H1 (cell line): ENCODE measurements at regions not wholly inside any gene's neighbourhood (a gene's known extent, or its start where the extent isn't known, plus 50 kb on each side); places are given as distances from the start of the nearest gene placed in this dataset.

Experiments used
- CTCF ChIA-PET: fragments of 300-600 bp; sonication (Branson Sonifier 250); formaldehyde crosslinking; loops from one replicate; lab custom pipeline; 2021; ENCODE audit not compliant: partially characterized antibody; lab: Charles Lee
- POLR2A ChIA-PET: fragments of 300-600 bp; sonication (Branson Sonifier 250); formaldehyde crosslinking; loops from one replicate; lab custom pipeline; 2021; ENCODE audit warnings: inconsistent platforms; ENCODE audit not compliant: partially characterized antibody; lab: Charles Lee
- DNase-seq, 2 experiments: peaks; one replicate each; pipeline versions ENCODE4 v3.0.0 to v3.0.0-alpha.2; 2010 to 2022; ENCODE audit warnings: low spot score in 2 of 2, low read depth in 1 of 2, mixed read lengths in 1 of 2
- FAIRE-seq: peaks from 2 replicates; lab custom pipeline; 2011; peaks lifted over from hg19 to GRCh38; lab: Jason Lieb, UNC
- H2AFZ ChIP-seq: 2 replicates; pipeline ENCODE4 v1.8.1; 2012; ENCODE audit warnings: low read length, inconsistent platforms
- H2AK5ac ChIP-seq: 2 replicates; pipeline ENCODE4 v1.6.1; 2013; ENCODE audit warnings: low read depth, low read length
- H2BK120ac ChIP-seq: replicated peaks from 2 replicates; pipeline ENCODE3; 2013; ENCODE audit warnings: low read depth, low read length, inconsistent platforms
- H2BK12ac ChIP-seq: 2 replicates; pipeline ENCODE4 v1.6.1; 2013; ENCODE audit warnings: low read depth, low read length
- H2BK15ac ChIP-seq: 2 replicates; pipeline ENCODE4 v1.6.1; 2013; ENCODE audit warnings: low read length
- H2BK20ac ChIP-seq: 2 replicates; pipeline ENCODE4 v1.6.1; 2013; ENCODE audit warnings: low read length
- H2BK5ac ChIP-seq: 2 replicates; pipeline ENCODE4 v1.6.1; 2013; ENCODE audit warnings: low read depth, low read length
- H3K14ac ChIP-seq: 2 replicates; pipeline ENCODE4 v1.6.1; 2013; ENCODE audit warnings: inconsistent platforms; ENCODE audit not compliant: insufficient read length
- H3K18ac ChIP-seq: 2 replicates; pipeline ENCODE4 v1.6.1; 2013; ENCODE audit warnings: low read length; ENCODE audit errors: extremely low read depth
- H3K23ac ChIP-seq: 2 replicates; pipeline ENCODE4 v1.6.1; 2013; ENCODE audit warnings: inconsistent platforms; ENCODE audit not compliant: insufficient read length
- H3K23me2 ChIP-seq: 2 replicates; pipeline ENCODE4 v1.6.1; 2013; ENCODE audit warnings: low read depth, low read length
- H3K27ac ChIP-seq: 2 replicates; pipeline ENCODE4 v1.6.1; 2011; ENCODE audit warnings: low read depth, low read length, inconsistent platforms
- H3K27me3 ChIP-seq, 4 experiments: replicated peaks in 1 of 4; 1 replicate in 1 of 4; 2 replicates in 3 of 4; pipeline versions ENCODE4 v1.6.1 to v1.8.1; 2011 to 2013; ENCODE audit warnings: low read length in 3 of 4, mild to moderate bottlenecking in 3 of 4, inconsistent platforms in 2 of 4, mixed read lengths in 2 of 4, moderate library complexity in 1 of 4; ENCODE audit not compliant: control insufficient read depth in 3 of 4, insufficient read depth in 3 of 4; ENCODE audit errors: extremely low read depth in 1 of 4
- H3K36me3 ChIP-seq, 4 experiments: 2 replicates each; pipeline versions ENCODE4 v1.6.1 to v1.8.1; 2011 to 2013; ENCODE audit warnings: mild to moderate bottlenecking in 4 of 4, low read length in 3 of 4, moderate library complexity in 2 of 4, control low read depth in 1 of 4, inconsistent platforms in 1 of 4; ENCODE audit not compliant: insufficient read depth in 4 of 4, control insufficient read depth in 2 of 4
- H3K4ac ChIP-seq: replicated peaks from 2 replicates; pipeline ENCODE3; 2013; ENCODE audit warnings: low read length, low read depth, mixed read lengths, inconsistent platforms; ENCODE audit not compliant: insufficient read length
- H3K4me1 ChIP-seq, 4 experiments: replicated peaks in 1 of 4; 1 replicate in 1 of 4; 2 replicates in 3 of 4; pipeline versions ENCODE4 v1.6.1 to v1.8.1; 2011 to 2013; ENCODE audit warnings: low read length in 3 of 4, inconsistent platforms in 2 of 4, mixed read lengths in 1 of 4; ENCODE audit not compliant: insufficient read depth in 4 of 4, control insufficient read depth in 3 of 4
- H3K4me2 ChIP-seq, 2 experiments: 2 replicates each; pipeline versions ENCODE4 v1.6.1 to v1.8.1; 2011 to 2013; ENCODE audit warnings: low read depth in 2 of 2, low read length in 2 of 2, control low read depth in 1 of 2, inconsistent platforms in 1 of 2, mild to moderate bottlenecking in 1 of 2; ENCODE audit not compliant: insufficient read depth in 1 of 2
- H3K4me3 ChIP-seq, 4 experiments: fragments of 200-600, 300-600 bp in 1 of 4; sonication (generic), shearing (Covaris generic), sonication (Bioruptor Twin) in 1 of 4; 2 replicates each; pipeline versions ENCODE4 v1.5.1 to v1.8.1; 2011 to 2016; ENCODE audit warnings: low read length in 4 of 4, low read depth in 3 of 4, control low read depth in 2 of 4, inconsistent platforms in 2 of 4, mild to moderate bottlenecking in 2 of 4, mixed read lengths in 1 of 4, moderate library complexity in 1 of 4; ENCODE audit not compliant: insufficient read depth in 2 of 4; ENCODE audit errors: extremely low read depth in 1 of 4
- H3K56ac ChIP-seq: replicated peaks from 2 replicates; pipeline ENCODE3; 2013; ENCODE audit warnings: low read depth, mild to moderate bottlenecking, mixed read lengths, low read length, inconsistent platforms; ENCODE audit not compliant: insufficient read length
- H3K79me1 ChIP-seq: 2 replicates; pipeline ENCODE4 v1.6.1; 2013; ENCODE audit warnings: low read depth, low read length, control low read depth
- H3K79me2 ChIP-seq, 2 experiments: 2 replicates each; pipeline versions ENCODE4 v1.6.1 to v1.8.1; 2012 to 2013; ENCODE audit warnings: low read length in 2 of 2, mild to moderate bottlenecking in 2 of 2, inconsistent platforms in 1 of 2; ENCODE audit not compliant: insufficient read depth in 2 of 2, control insufficient read depth in 1 of 2
- H3K9ac ChIP-seq, 4 experiments: replicated peaks in 1 of 4; 1 replicate in 1 of 4; 2 replicates in 3 of 4; pipeline versions ENCODE4 v1.6.1 to v1.8.1; 2011 to 2013; ENCODE audit warnings: low read depth in 3 of 4, low read length in 3 of 4, control low read depth in 2 of 4, mild to moderate bottlenecking in 2 of 4, moderate library complexity in 2 of 4, inconsistent platforms in 1 of 4; ENCODE audit errors: extremely low read depth in 1 of 4
- H3K9me3 ChIP-seq, 2 experiments: 2 replicates each; pipeline versions ENCODE4 v1.6.1 to v1.8.1; 2012 to 2013; ENCODE audit warnings: mild to moderate bottlenecking in 2 of 2, moderate library complexity in 2 of 2, control low read depth in 1 of 2, inconsistent platforms in 1 of 2, low read depth in 1 of 2, low read length in 1 of 2, mixed read lengths in 1 of 2; ENCODE audit not compliant: insufficient read depth in 2 of 2
- H4K20me1 ChIP-seq, 2 experiments: replicated peaks in 1 of 2; 2 replicates each; pipeline versions ENCODE3 to v1.8.1; 2011 to 2013; ENCODE audit warnings: inconsistent platforms in 2 of 2, low read length in 2 of 2, mild to moderate bottlenecking in 1 of 2; ENCODE audit not compliant: insufficient read depth in 2 of 2, control insufficient read depth in 1 of 2
- H4K5ac ChIP-seq: 2 replicates; pipeline ENCODE4 v1.6.1; 2013; ENCODE audit warnings: low read length, low read depth, mixed read lengths, inconsistent platforms; ENCODE audit not compliant: insufficient read length
- H4K8ac ChIP-seq: 2 replicates; pipeline ENCODE4 v1.8.0; 2013; ENCODE audit warnings: mild to moderate bottlenecking, moderate library complexity, low read length, inconsistent platforms; ENCODE audit not compliant: insufficient read depth; ENCODE audit errors: extremely low read depth
- H4K91ac ChIP-seq: replicated peaks from 2 replicates; pipeline ENCODE3; 2013; ENCODE audit warnings: low read length, mixed read lengths, inconsistent platforms; ENCODE audit not compliant: insufficient read length
- BACH1 ChIP-seq: IDR thresholded peaks from 2 replicates; pipeline ENCODE4 v1.6.1; 2012; ENCODE audit warnings: low read length, improper control_type of control experiment
- BCL11A ChIP-seq, 2 experiments: IDR thresholded peaks; one replicate each; pipeline ENCODE4 v1.6.1; 2011; ENCODE audit warnings: low read depth in 2 of 2, low read length in 2 of 2, mild to moderate bottlenecking in 2 of 2
- CHD1 ChIP-seq: IDR thresholded peaks from 2 replicates; pipeline ENCODE4 v1.6.1; 2012; ENCODE audit warnings: low read depth, low read length, improper control_type of control experiment
- CHD2 ChIP-seq: IDR thresholded peaks from 2 replicates; pipeline ENCODE4 v1.6.1; 2012; ENCODE audit warnings: low read length, improper control_type of control experiment
- CTBP2 ChIP-seq: IDR thresholded peaks from 2 replicates; pipeline ENCODE4 v1.7.0; 2011; ENCODE audit warnings: borderline replicate concordance, mild to moderate bottlenecking, moderate library complexity, mixed read lengths, low read length; ENCODE audit not compliant: insufficient read depth, insufficient read length
- EP300 ChIP-seq, 2 experiments: IDR thresholded peaks; 1 replicate in 1 of 2; 2 replicates in 1 of 2; pipeline ENCODE4 v1.6.1; 2011 to 2012; ENCODE audit warnings: low read depth in 2 of 2, low read length in 2 of 2, mild to moderate bottlenecking in 2 of 2, borderline replicate concordance in 1 of 2, inconsistent platforms in 1 of 2, moderate library complexity in 1 of 2
- GABPA ChIP-seq: IDR thresholded peaks from 2 replicates; pipeline ENCODE4 v1.6.1; 2011; ENCODE audit warnings: mild to moderate bottlenecking, low read length, moderate library complexity, borderline replicate concordance; ENCODE audit not compliant: insufficient read depth
- HDAC6 ChIP-seq: IDR thresholded peaks from one replicate; pipeline ENCODE4 v1.7.1; 2012; ENCODE audit warnings: low read depth, mild to moderate bottlenecking, inconsistent platforms, low read length, moderate library complexity
- JUN ChIP-seq: IDR thresholded peaks from 2 replicates; pipeline ENCODE4 v1.6.1; 2011; ENCODE audit warnings: low read depth, mild to moderate bottlenecking, improper control_type of control experiment, low read length
- JUND ChIP-seq: IDR thresholded peaks from 2 replicates; pipeline ENCODE4 v1.6.1; 2011; ENCODE audit warnings: mild to moderate bottlenecking, improper control_type of control experiment, low read length
- RFX5 ChIP-seq: IDR thresholded peaks from 2 replicates; pipeline ENCODE4 v1.6.1; 2011; ENCODE audit warnings: low read depth, low read length, improper control_type of control experiment, borderline replicate concordance
- RNF2 ChIP-seq: fragments of 200-900, 300-1000 bp; sonication (generic); IDR thresholded peaks from 2 replicates; pipeline ENCODE4 v1.7.1; 2016; ENCODE audit warnings: borderline replicate concordance, low read depth, mild to moderate bottlenecking, antibody characterized with exemption, low read length; ENCODE audit not compliant: poor library complexity, severe bottlenecking; ENCODE audit errors: missing control alignments
- SIN3A ChIP-seq, 2 experiments: IDR thresholded peaks in 1 of 2; conservative IDR thresholded peaks in 1 of 2; 2 replicates each; pipeline ENCODE4 v1.6.1; 2011 to 2012; ENCODE audit warnings: low read length in 2 of 2, improper control_type of control experiment in 1 of 2, low read depth in 1 of 2, mild to moderate bottlenecking in 1 of 2
- SP2 ChIP-seq: IDR thresholded peaks from 2 replicates; pipeline ENCODE4 v1.6.1; 2012; ENCODE audit warnings: mild to moderate bottlenecking, low read length, inconsistent platforms
- ZNF274 ChIP-seq: IDR thresholded peaks from 2 replicates; pipeline ENCODE4 v1.7.0; 2012; ENCODE audit warnings: low read length, borderline replicate concordance; ENCODE audit errors: extremely low read depth
- WGBS, 2 experiments: shearing (Covaris generic) in 1 of 2; methylation state at CpG; one replicate each; pipeline versions ENCODE4 v1.1.6 to v1.1.7; 2013 to 2015; ENCODE audit warnings: low lambda C conversion rate in 2 of 2, mixed read lengths in 2 of 2, inconsistent platforms in 1 of 2, low coverage in 1 of 2, missing lambda C conversion rate in 1 of 2; ENCODE audit not compliant: insufficient replicate concordance in 2 of 2, insufficient coverage in 1 of 2, insufficient read length in 1 of 2; ENCODE audit errors: extremely low coverage in 1 of 2, missing lambda C conversion rate in 1 of 2; 5-methylcytosine and 5-hydroxymethylcytosine counted together

DNA sequence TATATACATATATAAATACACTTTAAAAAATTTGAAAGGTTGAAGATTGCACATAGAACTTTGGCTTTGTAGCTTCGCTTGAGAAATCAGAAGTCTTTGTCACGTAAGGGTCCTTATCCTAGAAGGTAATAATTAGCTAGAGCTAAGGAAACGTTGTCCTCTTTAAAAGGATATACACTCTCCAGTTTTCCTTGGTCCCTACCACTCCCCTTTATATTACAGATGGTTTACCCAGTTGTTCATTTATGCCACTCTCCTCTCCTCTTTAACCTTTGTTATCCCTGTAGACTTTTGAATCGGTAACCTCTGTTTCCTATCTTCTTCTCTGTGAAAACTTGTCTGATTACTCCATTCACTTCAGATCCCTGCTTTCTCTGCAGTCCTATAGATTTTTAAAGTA, 1101.0 kb upstream of the SEMA6A start:
- H3K14ac ChIP-seq, result no peak overlapping the region
- ChIA-PET CTCF (no interaction called here), POLR2A (no interaction called here)
- H3K56ac ChIP-seq, result no peak overlapping the region
- H2BK5ac ChIP-seq, result no peak overlapping the region
- no peaks in the 10 kb centered on the region for H3K79me2 ChIP-seq
- no peaks in the 10 kb centered on the region for H3K9me3 ChIP-seq
- no peak for DNase-seq
- no peaks in the 10 kb centered on the region for H3K36me3 ChIP-seq
- H4K5ac ChIP-seq, result no peak overlapping the region
- H3K4me1 ChIP-seq, result no peaks in the 10 kb centered on the region
- no peak overlapping the region for H4K91ac ChIP-seq
- H2BK12ac ChIP-seq, result no peak overlapping the region
- no peak overlapping the region for H3K23ac ChIP-seq
- no peak overlapping the region for H2BK15ac ChIP-seq
- FAIRE-seq, result no peak
- H3K4me3 ChIP-seq, result no peak overlapping the region
- H3K4me2 ChIP-seq, result no peak overlapping the region
- H2AFZ ChIP-seq, result no peak overlapping the region
- 93% methylated on average over 4 of the region's 4 CpGs; no CpG with 5 or more reads in 1 of the 2 experiments for WGBS, 2 experiments
- H2BK120ac ChIP-seq, result no peak overlapping the region
- no peak overlapping the region for H2AK5ac ChIP-seq
- no peak overlapping the region for H4K8ac ChIP-seq
- no peaks in the 10 kb centered on the region for H3K79me1 ChIP-seq
- H2BK20ac ChIP-seq, result no peak overlapping the region
- no peak overlapping the region for H3K18ac ChIP-seq
- H4K20me1 ChIP-seq, result no peaks in the 10 kb centered on the region
- no peaks in the 10 kb centered on the region for H3K27me3 ChIP-seq
- H3K27ac ChIP-seq, result no peak overlapping the region
- H3K4ac ChIP-seq, result no peak overlapping the region
- H3K23me2 ChIP-seq, result no peaks in the 10 kb centered on the region
- H3K9ac ChIP-seq, result no peak overlapping the region
- no peak for TF ChIP-seq JUND
- TF ChIP-seq SP2, result no peak
- no peak for TF ChIP-seq CHD1
- TF ChIP-seq RNF2, result no peak
- no peak for TF ChIP-seq SIN3A (conservative IDR thresholded peaks at IDR 0.05 in 1 of 2, IDR thresholded peaks at IDR 0.05 in 1 of 2; ENCODE audit: low read depth in 1 of 2, low read length in 2 of 2)
- TF ChIP-seq BACH1, result no peak
- TF ChIP-seq CHD2, result no peak
- no peak for TF ChIP-seq GABPA
- TF ChIP-seq JUN, result no peak
- no peak for TF ChIP-seq HDAC6
- no peak for TF ChIP-seq BCL11A (IDR thresholded peaks at IDR 0.05; ENCODE audit: low read depth in 2 of 2, low read length in 2 of 2)
- TF ChIP-seq EP300 (IDR thresholded peaks at IDR 0.05; ENCODE audit: borderline replicate concordance in 1 of 2, low read depth in 2 of 2, low read length in 2 of 2), result no peak
- no peak for TF ChIP-seq RFX5
- no peak for TF ChIP-seq ZNF274
- no peak for TF ChIP-seq CTBP2
